ENCODE measurements at regions not wholly inside any gene's neighbourhood (a gene's known extent, or its start where the extent isn't known, plus 50 kb on each side); places are given as distances from the start of the nearest gene placed in this dataset.

GRCh38 chr7:17123020-17123419, 175.4 kb upstream of the AHR start:
- no peak overlapping the region for H2AFZ ChIP-seq (ENCODE audit: control insufficient read depth, low read length)
- H3K27ac ChIP-seq (ENCODE audit: control insufficient read depth, insufficient read depth, low read length), result no peak overlapping the region
- no peaks in the 10 kb centered on the region for H3K36me3 ChIP-seq (ENCODE audit: control insufficient read depth in 2 of 2, extremely low read depth in 1 of 2, insufficient read depth in 2 of 2, low read length in 2 of 2)
- H3K4me3 ChIP-seq (ENCODE audit: control insufficient read depth in 2 of 3, extremely low read depth in 1 of 3, insufficient read depth in 2 of 3, low read depth in 1 of 3, low read length in 3 of 3), result no peak overlapping the region
- H4K20me1 ChIP-seq (ENCODE audit: control insufficient read depth, extremely low read depth, insufficient read depth, low read length), result no peaks in the 10 kb centered on the region
- H3K79me2 ChIP-seq (ENCODE audit: control insufficient read depth, insufficient read depth, low read length), result no peaks in the 10 kb centered on the region
- dilution Hi-C loops (cut with MboI; ENCODE audit: extremely low pct_ligation_motif_present, low sequenced_read_pairs), result no loop called here
- H3K27me3 ChIP-seq (ENCODE audit: control insufficient read depth, extremely low read depth, insufficient read depth, low read length), result no peaks in the 10 kb centered on the region
- no peaks in the 10 kb centered on the region for H3K9me3 ChIP-seq (ENCODE audit: control insufficient read depth, low read depth, low read length)
- FAIRE-seq (no peak), DNase-seq (ENCODE audit: low read depth, low spot score) (no peak)
- no peaks in the 10 kb centered on the region for H3K9me1 ChIP-seq (ENCODE audit: control insufficient read depth, extremely low read depth, insufficient read depth, low read length)
- no peak overlapping the region for H3K9ac ChIP-seq (ENCODE audit: control insufficient read depth, extremely low read depth, insufficient read depth, low read length)
- no peak overlapping the region for H3K4me2 ChIP-seq (ENCODE audit: control insufficient read depth, extremely low read depth, insufficient read depth, low read depth, low read length)
- H3K4me1 ChIP-seq (ENCODE audit: control insufficient read depth, extremely low read depth, insufficient read depth, low read length), result no peaks in the 10 kb centered on the region
- no peak for TF ChIP-seq EZH2 (IDR thresholded peaks at IDR 0.05; ENCODE audit: low read length)
- TF ChIP-seq CTCF (optimal IDR thresholded peaks at IDR 0.05 in 1 of 3, IDR thresholded peaks at IDR 0.05 in 1 of 3, conservative IDR thresholded peaks at IDR 0.05 in 1 of 3; ENCODE audit: extremely low read depth in 1 of 3, insufficient read depth in 2 of 3, low read length in 3 of 3), result no peak

- no peak overlapping the region for H3K4me3 ChIP-seq (ENCODE audit: control insufficient read depth in 2 of 3, extremely low read depth in 1 of 3, insufficient read depth in 2 of 3, low read depth in 1 of 3, low read length in 3 of 3)
- no peaks in the 10 kb centered on the region for H3K79me2 ChIP-seq (ENCODE audit: control insufficient read depth, insufficient read depth, low read length)
- no peaks in the 10 kb centered on the region for H4K20me1 ChIP-seq (ENCODE audit: control insufficient read depth, extremely low read depth, insufficient read depth, low read length)
- H3K4me1 ChIP-seq (ENCODE audit: control insufficient read depth, extremely low read depth, insufficient read depth, low read length), result no peaks in the 10 kb centered on the region
- H3K27ac ChIP-seq (ENCODE audit: control insufficient read depth, insufficient read depth, low read length), result no peak overlapping the region
- DNase-seq (ENCODE audit: low read depth, low spot score) (no peak), FAIRE-seq (no peak)
- H3K9me1 ChIP-seq (ENCODE audit: control insufficient read depth, extremely low read depth, insufficient read depth, low read length), result no peaks in the 10 kb centered on the region
- no peak overlapping the region for H3K4me2 ChIP-seq (ENCODE audit: control insufficient read depth, extremely low read depth, insufficient read depth, low read depth, low read length)
- H3K27me3 ChIP-seq (ENCODE audit: control insufficient read depth, extremely low read depth, insufficient read depth, low read length), result no peaks in the 10 kb centered on the region
- no peak overlapping the region for H2AFZ ChIP-seq (ENCODE audit: control insufficient read depth, low read length)
- no peaks in the 10 kb centered on the region for H3K9me3 ChIP-seq (ENCODE audit: control insufficient read depth, low read depth, low read length)
- dilution Hi-C loops (cut with MboI; ENCODE audit: extremely low pct_ligation_motif_present, low sequenced_read_pairs), result no loop called here
- H3K9ac ChIP-seq (ENCODE audit: control insufficient read depth, extremely low read depth, insufficient read depth, low read length), result no peak overlapping the region
- TF ChIP-seq CTCF (optimal IDR thresholded peaks at IDR 0.05 in 1 of 3, IDR thresholded peaks at IDR 0.05 in 1 of 3, conservative IDR thresholded peaks at IDR 0.05 in 1 of 3; ENCODE audit: extremely low read depth in 1 of 3, insufficient read depth in 2 of 3, low read length in 3 of 3) (no peak), EZH2 (IDR thresholded peaks at IDR 0.05; ENCODE audit: low read length) (no peak)
- H3K36me3 ChIP-seq (ENCODE audit: control insufficient read depth in 2 of 2, extremely low read depth in 1 of 2, insufficient read depth in 2 of 2, low read length in 2 of 2), result no peaks in the 10 kb centered on the region
These were observed 171.8 kb upstream of the AHR start for GRCh38 chr7:17126413-17127268.

Data from keratinocyte (primary cell).